OCI-LY3 (cell line): ENCODE measurements at regions not wholly inside any gene's neighbourhood (a gene's known extent, or its start where the extent isn't known, plus 50 kb on each side); places are given as distances from the start of the nearest gene placed in this dataset.

Experiments
- EZH2phosphoT487 ChIP-seq: fragments of 200-600 bp; shearing (Covaris generic); IDR thresholded peaks from 2 replicates; pipeline ENCODE4 v1.6.1; 2018; ENCODE audit warnings: antibody characterized with exemption, mixed run types, low read depth
- TF ChIP-seq, protein P1 (sequence below): fragments of 200-600, 300-600 bp; sonication (generic); IDR thresholded peaks from 2 replicates; pipeline ENCODE4 v1.5.1; 2014; ENCODE audit warnings: antibody characterized with exemption, low read length, low read depth

DNA sequence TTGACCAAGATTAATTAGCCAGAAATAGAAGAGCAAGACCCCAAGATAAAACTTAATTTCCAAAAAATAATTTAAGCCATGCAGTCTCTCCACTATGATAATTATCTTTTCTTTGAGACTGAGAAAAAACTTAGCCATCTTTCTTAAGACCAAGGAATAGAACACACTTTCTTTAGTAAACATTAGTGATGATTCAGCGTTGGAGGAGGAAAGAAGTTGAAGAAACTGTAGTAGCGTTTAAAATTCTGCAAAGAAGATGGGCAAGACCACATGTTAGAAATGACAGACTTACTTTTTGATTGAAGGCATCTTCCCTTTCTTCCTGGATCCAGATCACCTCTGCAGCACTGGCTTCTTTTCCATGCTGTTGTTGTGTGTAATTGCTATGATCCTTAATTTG, 124.8 kb upstream of the RASSF8 start:
- TF ChIP-seq, protein P1, sequence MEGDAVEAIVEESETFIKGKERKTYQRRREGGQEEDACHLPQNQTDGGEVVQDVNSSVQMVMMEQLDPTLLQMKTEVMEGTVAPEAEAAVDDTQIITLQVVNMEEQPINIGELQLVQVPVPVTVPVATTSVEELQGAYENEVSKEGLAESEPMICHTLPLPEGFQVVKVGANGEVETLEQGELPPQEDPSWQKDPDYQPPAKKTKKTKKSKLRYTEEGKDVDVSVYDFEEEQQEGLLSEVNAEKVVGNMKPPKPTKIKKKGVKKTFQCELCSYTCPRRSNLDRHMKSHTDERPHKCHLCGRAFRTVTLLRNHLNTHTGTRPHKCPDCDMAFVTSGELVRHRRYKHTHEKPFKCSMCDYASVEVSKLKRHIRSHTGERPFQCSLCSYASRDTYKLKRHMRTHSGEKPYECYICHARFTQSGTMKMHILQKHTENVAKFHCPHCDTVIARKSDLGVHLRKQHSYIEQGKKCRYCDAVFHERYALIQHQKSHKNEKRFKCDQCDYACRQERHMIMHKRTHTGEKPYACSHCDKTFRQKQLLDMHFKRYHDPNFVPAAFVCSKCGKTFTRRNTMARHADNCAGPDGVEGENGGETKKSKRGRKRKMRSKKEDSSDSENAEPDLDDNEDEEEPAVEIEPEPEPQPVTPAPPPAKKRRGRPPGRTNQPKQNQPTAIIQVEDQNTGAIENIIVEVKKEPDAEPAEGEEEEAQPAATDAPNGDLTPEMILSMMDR, result no peak
- TF ChIP-seq EZH2phosphoT487, result no peak
